ENCODE measurements at regions not wholly inside any gene's neighbourhood (a gene's known extent, or its start where the extent isn't known, plus 50 kb on each side); places are given as distances from the start of the nearest gene placed in this dataset.

DNA sequence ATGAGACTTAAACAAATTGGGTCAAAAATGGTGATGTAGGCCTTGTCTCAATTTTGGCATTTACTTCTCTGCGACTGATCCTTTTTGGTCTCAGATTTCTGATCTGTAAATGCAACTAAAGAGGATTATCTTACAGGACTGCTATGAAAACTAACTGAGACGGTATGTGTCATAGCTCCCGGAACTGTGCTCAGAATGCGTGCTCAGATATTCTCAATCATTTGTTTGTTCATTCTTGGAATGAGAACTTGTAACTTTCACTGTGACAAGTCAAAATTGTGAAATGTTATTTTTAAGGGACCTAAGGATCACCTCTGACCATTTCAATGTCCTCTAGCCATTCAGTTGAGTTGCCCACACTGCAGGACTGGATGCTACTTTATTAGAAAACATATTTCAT lies 498.2 kb upstream of the PIK3C3 start (continued):
- TF ChIP-seq REST (IDR thresholded peaks at IDR 0.05) (no peak), RAD21 (IDR thresholded peaks at IDR 0.05) (no peak)

DNA sequence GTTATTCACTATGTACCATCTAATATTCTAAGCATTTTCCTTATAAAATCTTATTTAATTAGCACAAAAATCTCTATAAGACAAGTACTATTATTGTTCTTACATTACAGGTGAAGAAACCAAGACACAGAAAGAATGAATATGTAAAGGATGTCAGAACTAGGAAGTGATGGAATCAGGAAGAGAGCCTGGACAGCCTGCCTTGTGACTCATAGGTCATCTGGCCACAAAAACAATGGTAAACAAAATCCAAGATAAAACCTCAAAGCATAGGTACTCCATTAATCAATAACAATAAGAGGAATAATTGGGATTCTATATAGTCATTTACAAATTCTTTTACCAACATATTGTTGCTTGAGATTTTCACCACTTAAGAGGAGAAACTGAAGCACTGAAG lies 505.4 kb upstream of the PIK3C3 start:
- H3K9me3 ChIP-seq (ENCODE audit: control insufficient read depth in 4 of 4, low read length in 3 of 4) = no peaks in the 10 kb centered on the region
- no peaks in the 10 kb centered on the region for H3K27me3 ChIP-seq (ENCODE audit: control insufficient read depth in 4 of 4, insufficient read depth in 4 of 4, low read length in 3 of 4)
- no peak for TF ChIP-seq CTCF (IDR thresholded peaks at IDR 0.05; ENCODE audit: low read depth, low read length, missing input control)
- TF ChIP-seq, protein P1, sequence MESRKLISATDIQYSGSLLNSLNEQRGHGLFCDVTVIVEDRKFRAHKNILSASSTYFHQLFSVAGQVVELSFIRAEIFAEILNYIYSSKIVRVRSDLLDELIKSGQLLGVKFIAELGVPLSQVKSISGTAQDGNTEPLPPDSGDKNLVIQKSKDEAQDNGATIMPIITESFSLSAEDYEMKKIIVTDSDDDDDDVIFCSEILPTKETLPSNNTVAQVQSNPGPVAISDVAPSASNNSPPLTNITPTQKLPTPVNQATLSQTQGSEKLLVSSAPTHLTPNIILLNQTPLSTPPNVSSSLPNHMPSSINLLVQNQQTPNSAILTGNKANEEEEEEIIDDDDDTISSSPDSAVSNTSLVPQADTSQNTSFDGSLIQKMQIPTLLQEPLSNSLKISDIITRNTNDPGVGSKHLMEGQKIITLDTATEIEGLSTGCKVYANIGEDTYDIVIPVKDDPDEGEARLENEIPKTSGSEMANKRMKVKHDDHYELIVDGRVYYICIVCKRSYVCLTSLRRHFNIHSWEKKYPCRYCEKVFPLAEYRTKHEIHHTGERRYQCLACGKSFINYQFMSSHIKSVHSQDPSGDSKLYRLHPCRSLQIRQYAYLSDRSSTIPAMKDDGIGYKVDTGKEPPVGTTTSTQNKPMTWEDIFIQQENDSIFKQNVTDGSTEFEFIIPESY (IDR thresholded peaks at IDR 0.05) = no peak
- no peak for TF ChIP-seq GABPA (IDR thresholded peaks at IDR 0.05 in 1 of 2, conservative IDR thresholded peaks at IDR 0.05 in 1 of 2)
- no peak for TF ChIP-seq YY1 (IDR thresholded peaks at IDR 0.05)
- TF ChIP-seq, protein P2, sequence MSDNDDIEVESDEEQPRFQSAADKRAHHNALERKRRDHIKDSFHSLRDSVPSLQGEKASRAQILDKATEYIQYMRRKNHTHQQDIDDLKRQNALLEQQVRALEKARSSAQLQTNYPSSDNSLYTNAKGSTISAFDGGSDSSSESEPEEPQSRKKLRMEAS (IDR thresholded peaks at IDR 0.05) = no peak
- no peak for TF ChIP-seq EGR1 (IDR thresholded peaks at IDR 0.05; ENCODE audit: low read depth in 2 of 2)
- no peak for DNase-seq (ENCODE audit: low spot score)
- no peak overlapping the region for H3K27ac ChIP-seq (ENCODE audit: low read depth in 1 of 2, low read length in 2 of 2)
- no peak overlapping the region for H3K4me3 ChIP-seq (ENCODE audit: low read depth in 1 of 3, low read length in 3 of 3)
- no peaks in the 10 kb centered on the region for H3K36me3 ChIP-seq (ENCODE audit: control insufficient read depth in 4 of 4, insufficient read depth in 3 of 4, low read depth in 1 of 4, low read length in 3 of 4)
- no peaks in the 10 kb centered on the region for H3K4me1 ChIP-seq (ENCODE audit: control insufficient read depth in 4 of 4, insufficient read depth in 4 of 4, low read length in 3 of 4)
- H3K9ac ChIP-seq (ENCODE audit: low read depth in 1 of 2, low read length in 2 of 2) = no peak overlapping the region

DNA sequence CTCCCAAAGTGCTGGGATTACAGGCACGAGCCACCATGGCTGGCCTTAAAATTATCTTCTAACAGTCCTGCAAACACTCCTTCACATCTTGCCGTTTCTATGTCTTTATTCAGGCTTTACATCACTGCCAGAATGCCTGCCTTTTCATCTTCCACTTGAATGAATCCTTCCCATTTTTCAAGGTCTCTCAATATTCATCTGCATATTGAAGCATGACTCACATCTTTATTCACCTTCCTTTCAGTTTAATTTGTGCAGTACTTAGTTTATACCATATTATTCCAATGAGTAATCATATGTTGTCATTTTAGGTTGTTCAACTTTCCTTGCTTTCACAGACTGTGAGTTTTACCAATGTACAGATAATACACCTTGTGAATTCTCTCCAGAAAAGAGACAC lies 510.1 kb upstream of the PIK3C3 start:
- Histone ChIP-seq H3K27me3 (ENCODE audit: control insufficient read depth in 4 of 4, insufficient read depth in 4 of 4, low read length in 3 of 4) (no peaks in the 10 kb centered on the region), H3K9ac (ENCODE audit: low read depth in 1 of 2, low read length in 2 of 2) (no peak overlapping the region), H3K4me1 (ENCODE audit: control insufficient read depth in 4 of 4, insufficient read depth in 4 of 4, low read length in 3 of 4) (no peaks in the 10 kb centered on the region), H3K9me3 (ENCODE audit: control insufficient read depth in 4 of 4, low read length in 3 of 4) (no peaks in the 10 kb centered on the region), H3K27ac (ENCODE audit: low read depth in 1 of 2, low read length in 2 of 2) (no peak overlapping the region), H3K4me3 (ENCODE audit: low read depth in 1 of 3, low read length in 3 of 3) (no peak overlapping the region), H3K36me3 (ENCODE audit: control insufficient read depth in 4 of 4, insufficient read depth in 3 of 4, low read depth in 1 of 4, low read length in 3 of 4) (no peaks in the 10 kb centered on the region)
- 70% methylated on average over 2 of the region's 2 CpGs for WGBS
- TF ChIP-seq GABPA (IDR thresholded peaks at IDR 0.05 in 1 of 2, conservative IDR thresholded peaks at IDR 0.05 in 1 of 2) (no peak), CTCF (IDR thresholded peaks at IDR 0.05; ENCODE audit: low read depth, low read length, missing input control) (no peak), RAD21 (IDR thresholded peaks at IDR 0.05) (no peak), RXRA (IDR thresholded peaks at IDR 0.05) (no peak), SP1 (IDR thresholded peaks at IDR 0.05) (no peak), EGR1 (IDR thresholded peaks at IDR 0.05; ENCODE audit: low read depth in 2 of 2) (no peak), TAF1 (conservative IDR thresholded peaks at IDR 0.05) (no peak), REST (IDR thresholded peaks at IDR 0.05) (no peak)
- TF ChIP-seq, protein P2 (IDR thresholded peaks at IDR 0.05) = no peak
- no peak for DNase-seq (ENCODE audit: low spot score)

Measured in liver (tissue), 8 donors.